WI38 (cell line): ENCODE measurements at regions not wholly inside any gene's neighbourhood (a gene's known extent, or its start where the extent isn't known, plus 50 kb on each side); places are given as distances from the start of the nearest gene placed in this dataset.

Experiments
- H3K4me3 ChIP-seq: 2 replicates; pipeline ENCODE4 v1.5.1; 2011; ENCODE audit warnings: low read depth, mild to moderate bottlenecking, control low read depth, low read length
- CTCF ChIP-seq: IDR thresholded peaks from 2 replicates; pipeline ENCODE4 v1.5.1; 2012; ENCODE audit warnings: low read depth, mild to moderate bottlenecking, control low read depth, low read length

- no peak overlapping the region for H3K4me3 ChIP-seq
- TF ChIP-seq CTCF: no peak
These were observed 1130.3 kb upstream of the ZEB2 start for GRCh38 chr2:145650226-145650625.

GRCh38 chr2:145649061-145649460, 1129.1 kb upstream of the ZEB2 start:
- H3K4me3 ChIP-seq: no peak overlapping the region
- no peak for TF ChIP-seq CTCF

- H3K4me3 ChIP-seq: no peak overlapping the region
- TF ChIP-seq CTCF: no peak
These were observed 1124.9 kb upstream of the ZEB2 start for GRCh38 chr2:145644820-145645302.

- H3K4me3 ChIP-seq: no peak overlapping the region
- TF ChIP-seq CTCF: no peak
These were observed 1118.8 kb upstream of the ZEB2 start for GRCh38 chr2:145638675-145639074.

- H3K4me3 ChIP-seq: no peak overlapping the region
- TF ChIP-seq CTCF: no peak
These were observed 1115.9 kb upstream of the ZEB2 start for GRCh38 chr2:145635706-145636427.

- H3K4me3 ChIP-seq: no peak overlapping the region
- TF ChIP-seq CTCF: no peak
These were observed 1111.6 kb upstream of the ZEB2 start for GRCh38 chr2:145631561-145631960.

GRCh38 chr2:145626301-145626700, 1106.4 kb upstream of the ZEB2 start:
- no peak overlapping the region for H3K4me3 ChIP-seq
- no peak for TF ChIP-seq CTCF
